ELF-1 (cell line): ENCODE measurements at regions not wholly inside any gene's neighbourhood (a gene's known extent, or its start where the extent isn't known, plus 50 kb on each side); places are given as distances from the start of the nearest gene placed in this dataset.

Experiments
- DNase-seq: peaks from one replicate; pipeline ENCODE4 v3.0.0-alpha.2; 2016; ENCODE audit warnings: low read depth, low spot score

DNA sequence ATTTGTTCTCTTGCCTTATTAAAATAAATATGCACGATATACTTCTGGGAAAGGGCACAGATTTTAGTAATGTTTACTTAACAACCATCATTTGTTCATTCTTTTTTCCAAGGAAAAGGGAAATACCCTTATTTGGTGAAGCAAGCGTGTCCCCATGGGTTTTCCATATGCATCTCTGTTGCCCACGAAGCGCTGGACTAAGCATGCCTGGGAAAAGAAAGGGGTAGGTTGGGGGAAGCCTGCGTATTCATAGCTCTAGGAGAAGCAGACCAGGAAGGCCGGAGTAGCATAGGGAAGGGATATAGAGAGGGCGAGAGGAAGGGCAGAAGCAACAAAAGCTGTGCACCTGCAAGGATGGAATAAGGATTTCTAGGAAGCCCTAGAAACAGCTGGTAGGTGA is 61.8 kb upstream of the ACO1 start:
- DNase-seq = no peak

DNA sequence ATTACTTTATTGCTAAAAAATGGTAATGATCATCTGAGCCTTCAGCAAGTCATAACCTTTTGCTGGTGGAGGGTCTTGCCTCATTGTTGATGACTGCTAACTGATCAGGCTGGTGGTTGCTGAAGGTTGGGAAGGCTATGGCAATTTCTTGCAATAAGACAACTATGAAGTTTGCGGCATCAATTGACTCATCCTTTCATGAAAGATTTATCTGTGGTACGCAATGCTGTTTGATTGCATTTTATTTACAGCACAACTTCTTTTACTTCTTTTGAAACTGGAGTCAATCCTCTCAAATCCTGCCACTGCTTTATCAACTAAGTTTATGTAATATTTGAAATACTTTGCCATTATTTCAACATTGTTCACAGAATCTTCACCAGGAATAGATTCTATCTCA is 58.3 kb upstream of the ACO1 start:
- no peak for DNase-seq

DNA sequence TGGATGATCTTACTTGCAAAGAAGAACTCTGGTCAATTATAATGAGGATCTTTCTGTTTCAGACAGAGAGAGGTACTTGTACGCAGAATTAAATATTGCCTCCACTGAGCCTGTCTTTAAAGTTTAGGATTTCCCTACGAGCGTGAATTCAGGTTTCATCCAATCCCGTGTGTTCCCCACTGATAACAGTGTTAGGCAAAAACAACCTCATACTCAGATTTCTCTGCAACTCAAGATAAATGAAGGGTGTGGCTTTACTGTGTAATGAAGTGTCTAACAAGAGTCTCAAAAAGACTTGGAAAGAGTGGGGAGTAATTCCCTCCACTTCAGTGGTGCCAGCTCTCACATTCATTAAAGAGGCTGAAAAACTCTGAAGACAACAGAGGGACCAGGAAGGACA is 53.2 kb upstream of the ACO1 start:
- no peak for DNase-seq

DNA sequence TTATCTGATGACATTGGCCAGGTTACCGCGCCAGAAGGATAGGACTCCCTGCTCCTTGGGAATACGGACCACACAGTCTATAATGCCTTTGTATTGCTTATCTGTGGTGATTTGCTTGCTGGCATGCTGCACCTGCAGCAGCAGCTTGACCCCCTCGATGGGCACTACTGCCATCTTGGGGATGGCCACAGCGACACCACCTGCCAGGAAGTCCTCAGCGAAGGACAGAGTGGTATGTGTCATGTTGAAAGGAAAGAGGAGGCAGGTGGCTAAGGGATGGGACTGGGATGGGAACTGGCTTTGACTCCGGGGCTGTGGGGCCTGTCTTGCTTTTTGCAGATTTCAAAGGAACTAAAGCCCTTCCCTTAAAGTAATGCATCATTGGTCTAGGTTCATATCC is 50.3 kb upstream of the ACO1 start:
- no peak for DNase-seq
